Stimulated activated CD8-positive, alpha-beta memory T cell treated with anti-CD3 and anti-CD28 coated beads, Interleukin-7, amount 100 ng/mL, for 48 hours (primary cell): ENCODE measurements at regions not wholly inside any gene's neighbourhood (a gene's known extent, or its start where the extent isn't known, plus 50 kb on each side); places are given as distances from the start of the nearest gene placed in this dataset.

ENCODE experiments used
- DNase-seq, 2 donors: peaks; one replicate each; pipeline ENCODE4 v3.0.0-alpha.2; 2020; ENCODE audit warnings: low read depth in 1 of 2; ENCODE audit errors: extremely low read depth in 1 of 2

- no peak for DNase-seq
Observed at GRCh38 chr1:101089613-101090338, 64.2 kb upstream of the DPH5 start.

DNA sequence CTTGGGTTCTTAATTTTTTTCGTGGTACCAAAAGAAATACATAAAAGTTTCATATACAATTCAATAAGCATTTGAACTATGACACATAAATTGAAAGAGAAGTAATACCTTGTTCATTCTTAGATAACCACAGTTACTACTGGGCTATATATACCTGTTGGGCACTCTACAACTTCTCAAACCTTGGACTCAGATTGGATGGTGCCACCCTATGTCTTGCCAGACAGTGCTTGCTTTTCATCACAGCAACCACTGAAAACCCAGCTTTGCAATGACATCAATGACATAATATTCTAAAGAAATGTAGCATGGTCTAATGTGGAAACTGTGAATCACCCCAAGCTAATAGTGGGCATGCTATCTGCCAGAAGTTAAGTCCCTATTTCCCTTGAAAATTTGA lies 62.8 kb upstream of the DPH5 start:
- DNase-seq = no peak

DNA sequence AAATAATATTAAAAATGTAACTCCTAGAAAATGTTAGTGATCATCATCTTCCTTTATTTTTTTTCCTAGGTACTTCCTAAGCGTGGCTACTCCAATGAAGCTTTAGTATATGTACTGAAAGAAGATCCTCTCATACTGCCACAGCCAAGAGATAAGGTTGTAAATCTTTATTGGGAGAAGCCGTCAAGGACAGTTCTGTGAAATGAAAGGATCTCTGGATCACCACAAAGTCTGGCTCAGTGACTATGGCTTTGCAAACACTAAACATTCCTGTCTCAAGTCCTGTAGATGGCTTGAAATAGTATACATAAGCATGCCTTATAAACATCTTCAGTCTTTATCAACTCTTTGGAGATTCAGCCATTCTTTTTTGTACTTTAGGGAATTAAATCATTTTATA lies 61.2 kb upstream of the DPH5 start:
- DNase-seq = no peak

GRCh38 chr1:101081496-101082488 lies 56.2 kb upstream of the DPH5 start:
- peak; percentile 4 to 40 for DNase-seq

DNA sequence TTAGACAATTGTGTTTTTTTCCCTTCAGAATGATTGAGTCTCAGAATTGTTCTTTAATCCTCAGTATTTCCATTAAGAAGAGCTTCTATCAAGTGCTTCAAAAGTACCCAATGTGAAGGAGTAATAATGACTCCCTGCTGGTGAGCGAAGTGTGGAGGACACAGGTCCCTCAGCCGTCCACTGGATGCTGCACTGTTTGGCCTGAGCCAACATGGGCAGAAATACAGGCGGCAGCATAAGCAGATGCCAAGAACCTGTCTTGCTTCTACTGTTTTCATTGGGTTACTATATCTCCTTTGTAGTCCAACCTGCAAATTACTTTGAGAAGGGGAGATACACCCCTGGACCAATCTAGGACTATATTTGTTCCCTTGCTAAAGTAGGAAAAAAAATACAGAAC lies 55.3 kb upstream of the DPH5 start:
- no peak for DNase-seq

DNA sequence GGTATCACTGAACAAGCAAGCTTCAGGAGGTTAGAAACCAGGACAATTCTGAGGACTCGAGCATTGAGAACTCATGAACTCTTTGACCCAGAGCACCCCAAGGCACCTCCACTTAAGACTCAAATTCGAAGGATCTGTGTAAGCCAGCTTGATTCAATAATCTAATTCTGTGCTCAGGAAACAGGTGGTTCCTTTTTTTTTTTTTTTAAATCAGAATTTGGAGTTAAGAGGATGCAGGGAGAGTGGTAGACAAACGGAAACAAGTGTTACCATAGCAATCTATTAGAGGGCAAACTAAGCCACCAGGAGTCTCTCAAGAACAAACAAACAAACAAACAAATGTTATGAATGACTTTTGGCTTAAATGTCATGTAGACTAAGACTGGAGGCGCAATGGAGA lies 53.8 kb upstream of the DPH5 start:
- DNase-seq = no peak

GRCh38 chr1:101077849-101078248 lies 52.3 kb upstream of the DPH5 start:
- DNase-seq = no peak

DNA sequence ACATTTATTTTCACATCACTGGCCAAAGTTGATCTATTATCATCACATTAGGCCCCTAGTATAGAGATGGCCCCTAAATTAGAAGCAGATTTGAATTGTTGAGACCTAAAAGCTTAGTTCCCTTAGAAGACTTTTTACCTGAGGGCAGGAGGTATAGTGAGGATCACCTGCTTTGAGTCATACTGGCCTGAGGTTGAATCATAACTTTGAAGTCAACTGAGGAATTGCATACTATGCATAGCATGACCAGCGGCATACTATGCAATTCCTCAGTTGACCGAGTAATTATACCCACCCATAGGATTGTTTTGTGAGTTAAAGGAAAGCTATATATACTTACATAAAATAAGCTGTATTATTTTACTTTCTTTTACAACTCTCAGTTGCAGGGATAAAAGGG lies 50.3 kb upstream of the DPH5 start:
- no peak for DNase-seq
